ENCODE measurements at regions not wholly inside any gene's neighbourhood (a gene's known extent, or its start where the extent isn't known, plus 50 kb on each side); places are given as distances from the start of the nearest gene placed in this dataset.

DNA sequence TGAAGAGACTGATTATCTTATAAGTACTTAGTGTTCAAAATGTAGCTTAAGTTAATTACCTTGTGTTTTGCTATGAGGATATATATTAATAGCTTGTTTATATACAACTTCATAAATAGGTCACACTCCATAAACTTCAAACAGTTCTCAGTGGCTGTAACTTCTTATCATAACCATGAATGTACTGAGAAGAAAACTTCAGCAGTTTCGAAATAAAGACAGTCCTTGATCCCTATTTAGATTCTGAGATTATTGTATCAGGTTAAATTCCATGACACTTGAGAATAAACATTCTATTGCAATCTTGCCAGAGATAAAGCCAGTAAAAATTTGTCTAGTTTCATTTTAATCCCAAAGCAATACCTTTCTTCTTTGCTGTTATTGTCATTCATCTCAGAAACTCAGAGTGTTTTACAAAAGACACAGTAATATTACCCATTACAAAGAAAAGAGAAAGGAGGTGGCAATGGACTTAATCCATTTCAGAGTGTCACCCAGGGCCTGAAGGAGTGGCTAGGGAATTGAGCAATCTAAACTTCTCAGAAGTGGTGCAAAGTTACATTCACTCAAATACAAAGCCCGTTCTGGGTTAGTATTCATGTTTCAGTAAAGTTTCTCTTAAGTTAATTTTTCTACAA, 403.6 kb downstream of the SEMA3D start:
- ATAC-seq (no peak), DNase-seq (ENCODE audit: low read depth, low spot score) (no peak)
- BruUV-seq (replicated peaks) = no TSS peak
- Histone ChIP-seq H3K4me2 (ENCODE audit: low read length) (no peak overlapping the region), H3K4me3 (replicated peaks in 1 of 2; ENCODE audit: low read depth in 1 of 2, low read length in 2 of 2) (no peak overlapping the region), H2AFZ (ENCODE audit: low read depth, low read length, poor library complexity, severe bottlenecking) (peak overlapping the region; percentile 47), H3K36me3 (ENCODE audit: control insufficient read depth in 1 of 2, insufficient read depth in 2 of 2, low read length in 2 of 2) (no peaks in the 10 kb centered on the region), H3K27me3 (ENCODE audit: insufficient read depth, low read length) (no peaks in the 10 kb centered on the region), H3K79me2 (ENCODE audit: insufficient read depth, low read length) (no peaks in the 10 kb centered on the region), H3K9me3 (ENCODE audit: control insufficient read depth in 1 of 2, insufficient read depth in 1 of 2, low read depth in 1 of 2, low read length in 2 of 2) (no peaks in the 10 kb centered on the region), H3K27ac (ENCODE audit: low read depth, low read length) (no peak overlapping the region), H3K9ac (ENCODE audit: low read length) (no peak overlapping the region), H3K9me2 (ENCODE audit: insufficient read depth) (no peaks in the 10 kb centered on the region; the same call in 1 of the 2 replicates), H4K20me1 (ENCODE audit: insufficient read depth) (no peaks in the 10 kb centered on the region), H3K4me1 (ENCODE audit: control insufficient read depth in 1 of 2, insufficient read depth in 2 of 2, low read length in 2 of 2) (no peaks in the 10 kb centered on the region)
- ChIA-PET RAD21 (ENCODE audit: low non-redundant PET in 1 of 2, low total read pairs in 2 of 2, uncharacterized antibody in 2 of 2, unreplicated experiment in 2 of 2) (no interaction called here), CTCF (no interaction called here), POLR2A (interaction anchor here (0.5 kb wide), 1 partner anchor 30 kb away, joined by 3 read pairs; no protein-coding TSS in a partner anchor)
- intact Hi-C loops (cut with micrococcal nuclease) = no loop called here
- TF ChIP-seq TCF7L2 (IDR thresholded peaks at IDR 0.05; ENCODE audit: borderline replicate concordance, extremely low read depth, insufficient read depth, insufficient read length) = no peak
- TF ChIP-seq SIN3A (IDR thresholded peaks at IDR 0.05; ENCODE audit: low read depth) = no peak
- no peak for TF ChIP-seq CEBPB (IDR thresholded peaks at IDR 0.05; ENCODE audit: low read depth)
- no peak for TF ChIP-seq POLR2A (IDR thresholded peaks at IDR 0.05; ENCODE audit: borderline replicate concordance, extremely low read depth, insufficient read depth, insufficient read length)
- no peak for TF ChIP-seq ELF1 (IDR thresholded peaks at IDR 0.05; ENCODE audit: borderline replicate concordance, low read depth)

DNA sequence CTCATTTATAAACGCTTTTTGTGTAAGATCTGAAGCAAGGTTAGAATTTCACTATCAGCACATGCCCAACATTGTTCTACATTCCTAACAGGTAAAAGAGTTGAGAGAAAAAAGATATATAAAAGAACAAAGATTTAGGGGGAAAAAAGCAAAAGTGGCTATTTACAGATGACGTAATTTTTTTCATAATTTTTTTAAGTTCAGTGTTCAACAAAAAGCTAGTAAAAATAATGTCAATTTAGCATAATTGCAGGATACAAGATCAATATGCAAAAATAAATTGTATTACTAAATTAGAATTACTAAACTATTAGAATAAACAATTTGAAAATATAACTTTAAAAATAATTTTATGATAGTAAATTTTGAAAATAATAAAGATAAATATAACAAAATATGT, 405.0 kb downstream of the SEMA3D start:
- ChIA-PET RAD21 (ENCODE audit: low non-redundant PET in 1 of 2, low total read pairs in 2 of 2, uncharacterized antibody in 2 of 2, unreplicated experiment in 2 of 2) (no interaction called here), POLR2A (no interaction called here), CTCF (no interaction called here)
- TF ChIP-seq ZFX (IDR thresholded peaks at IDR 0.05) (no peak), RAD21 (IDR thresholded peaks at IDR 0.05; ENCODE audit: low read depth) (no peak), CBX3 (IDR thresholded peaks at IDR 0.05; ENCODE audit: low read depth) (no peak), JUND (IDR thresholded peaks at IDR 0.05) (no peak), CTCF (IDR thresholded peaks at IDR 0.05 in 2 of 3, conservative IDR thresholded peaks at IDR 0.05 in 1 of 3; ENCODE audit: borderline replicate concordance in 1 of 3, insufficient read depth in 1 of 3, low read depth in 2 of 3, low read length in 2 of 3) (no peak), EZH2phosphoT487 (IDR thresholded peaks at IDR 0.05; ENCODE audit: borderline replicate concordance) (no peak), TCF7L2 (IDR thresholded peaks at IDR 0.05; ENCODE audit: borderline replicate concordance, extremely low read depth, insufficient read depth, insufficient read length) (no peak), ZBTB33 (IDR thresholded peaks at IDR 0.05; ENCODE audit: extremely low read depth, insufficient replicate concordance, low read length) (no peak), SRF (IDR thresholded peaks at IDR 0.05; ENCODE audit: low read depth) (no peak), EGR1 (IDR thresholded peaks at IDR 0.05; ENCODE audit: low read depth) (no peak), EZH2 (IDR thresholded peaks at IDR 0.05) (no peak), CEBPB (IDR thresholded peaks at IDR 0.05; ENCODE audit: low read depth) (no peak), SIN3A (IDR thresholded peaks at IDR 0.05; ENCODE audit: low read depth) (no peak), ZNF274 (IDR thresholded peaks at IDR 0.05; ENCODE audit: low read depth, low read length) (no peak)
- TF ChIP-seq, protein P1, sequence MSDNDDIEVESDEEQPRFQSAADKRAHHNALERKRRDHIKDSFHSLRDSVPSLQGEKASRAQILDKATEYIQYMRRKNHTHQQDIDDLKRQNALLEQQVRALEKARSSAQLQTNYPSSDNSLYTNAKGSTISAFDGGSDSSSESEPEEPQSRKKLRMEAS (IDR thresholded peaks at IDR 0.05) = no peak
- Histone ChIP-seq H3K79me2 (ENCODE audit: insufficient read depth, low read length) (no peaks in the 10 kb centered on the region), H2AFZ (ENCODE audit: low read depth, low read length, poor library complexity, severe bottlenecking) (no peak overlapping the region), H3K4me2 (ENCODE audit: low read length) (no peak overlapping the region), H3K4me3 (replicated peaks in 1 of 2; ENCODE audit: low read depth in 1 of 2, low read length in 2 of 2) (no peak overlapping the region), H3K36me3 (ENCODE audit: control insufficient read depth in 1 of 2, insufficient read depth in 2 of 2, low read length in 2 of 2) (no peaks in the 10 kb centered on the region), H4K20me1 (ENCODE audit: insufficient read depth) (no peaks in the 10 kb centered on the region), H3K9ac (ENCODE audit: low read length) (no peak overlapping the region), H3K4me1 (ENCODE audit: control insufficient read depth in 1 of 2, insufficient read depth in 2 of 2, low read length in 2 of 2) (no peaks in the 10 kb centered on the region), H3K27me3 (ENCODE audit: insufficient read depth, low read length) (no peaks in the 10 kb centered on the region), H3K9me3 (ENCODE audit: control insufficient read depth in 1 of 2, insufficient read depth in 1 of 2, low read depth in 1 of 2, low read length in 2 of 2) (no peaks in the 10 kb centered on the region), H3K27ac (ENCODE audit: low read depth, low read length) (no peak overlapping the region), H3K9me2 (ENCODE audit: insufficient read depth) (no peaks in the 10 kb centered on the region; the same call in 1 of the 2 replicates)
- BruUV-seq (replicated peaks) = no TSS peak
- DNase-seq (ENCODE audit: low read depth, low spot score) = no peak
- intact Hi-C loops (cut with micrococcal nuclease) = no loop called here
- ATAC-seq = no peak

Data from HCT116 (cell line).